AG04449 (cell line): ENCODE measurements at regions not wholly inside any gene's neighbourhood (a gene's known extent, or its start where the extent isn't known, plus 50 kb on each side); places are given as distances from the start of the nearest gene placed in this dataset.

Source experiments
- CTCF ChIA-PET: fragments of 350-600 bp; formaldehyde crosslinking; extraction: SDS; loops from one replicate; lab custom pipeline; 2021; ENCODE audit warnings: antibody characterized with exemption; lab: Yijun Ruan, JAX
- POLR2A ChIA-PET: fragments of 400-600, 350-600 bp; formaldehyde crosslinking; extraction: SDS; loops from one replicate; lab custom pipeline; 2020; ENCODE audit warnings: antibody characterized with exemption, inconsistent platforms; lab: Yijun Ruan, JAX
- DNase-seq: peaks from one replicate; pipeline ENCODE4 v3.0.0-alpha.2; 2010; ENCODE audit warnings: low read depth, low spot score
- H3K4me3 ChIP-seq: 2 replicates; pipeline ENCODE4 v1.5.1; 2011; ENCODE audit warnings: low read depth, mild to moderate bottlenecking, control low read depth, low read length
- TF ChIP-seq, protein P1 (sequence below): IDR thresholded peaks from one replicate; pipeline ENCODE4 v1.5.1; 2011; ENCODE audit warnings: mild to moderate bottlenecking, moderate library complexity, low read length, control low read depth, inconsistent platforms; ENCODE audit not compliant: insufficient read depth; ENCODE audit errors: missing control alignments

- TF ChIP-seq, protein P1, sequence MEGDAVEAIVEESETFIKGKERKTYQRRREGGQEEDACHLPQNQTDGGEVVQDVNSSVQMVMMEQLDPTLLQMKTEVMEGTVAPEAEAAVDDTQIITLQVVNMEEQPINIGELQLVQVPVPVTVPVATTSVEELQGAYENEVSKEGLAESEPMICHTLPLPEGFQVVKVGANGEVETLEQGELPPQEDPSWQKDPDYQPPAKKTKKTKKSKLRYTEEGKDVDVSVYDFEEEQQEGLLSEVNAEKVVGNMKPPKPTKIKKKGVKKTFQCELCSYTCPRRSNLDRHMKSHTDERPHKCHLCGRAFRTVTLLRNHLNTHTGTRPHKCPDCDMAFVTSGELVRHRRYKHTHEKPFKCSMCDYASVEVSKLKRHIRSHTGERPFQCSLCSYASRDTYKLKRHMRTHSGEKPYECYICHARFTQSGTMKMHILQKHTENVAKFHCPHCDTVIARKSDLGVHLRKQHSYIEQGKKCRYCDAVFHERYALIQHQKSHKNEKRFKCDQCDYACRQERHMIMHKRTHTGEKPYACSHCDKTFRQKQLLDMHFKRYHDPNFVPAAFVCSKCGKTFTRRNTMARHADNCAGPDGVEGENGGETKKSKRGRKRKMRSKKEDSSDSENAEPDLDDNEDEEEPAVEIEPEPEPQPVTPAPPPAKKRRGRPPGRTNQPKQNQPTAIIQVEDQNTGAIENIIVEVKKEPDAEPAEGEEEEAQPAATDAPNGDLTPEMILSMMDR: no peak
- ChIA-PET POLR2A (no interaction called here), CTCF (no interaction called here)
- DNase-seq: no peak
- H3K4me3 ChIP-seq: no peak overlapping the region
These were observed 542.6 kb downstream of the CSNK1G3 start for GRCh38 chr5:124054564-124054963.

- TF ChIP-seq, protein P1: no peak
- H3K4me3 ChIP-seq: no peak overlapping the region
- ChIA-PET POLR2A (no interaction called here), CTCF (interaction anchor here (0.8 kb wide), 1 partner anchor 10 kb away, joined by 3 read pairs; no protein-coding TSS in a partner anchor)
- DNase-seq: no peak
These were observed 541.4 kb downstream of the CSNK1G3 start for GRCh38 chr5:124053340-124053739.

- CTCF ChIA-PET: no interaction called here
- POLR2A ChIA-PET: no interaction called here
- no peak overlapping the region for H3K4me3 ChIP-seq
- TF ChIP-seq, protein P1: no peak
- DNase-seq: no peak
These were observed 540.2 kb downstream of the CSNK1G3 start for GRCh38 chr5:124052201-124052600.

- ChIA-PET CTCF (no interaction called here), POLR2A (no interaction called here)
- TF ChIP-seq, protein P1: no peak
- no peak for DNase-seq
- no peak overlapping the region for H3K4me3 ChIP-seq
These were observed 538.3 kb downstream of the CSNK1G3 start for GRCh38 chr5:124050120-124050770.

DNA sequence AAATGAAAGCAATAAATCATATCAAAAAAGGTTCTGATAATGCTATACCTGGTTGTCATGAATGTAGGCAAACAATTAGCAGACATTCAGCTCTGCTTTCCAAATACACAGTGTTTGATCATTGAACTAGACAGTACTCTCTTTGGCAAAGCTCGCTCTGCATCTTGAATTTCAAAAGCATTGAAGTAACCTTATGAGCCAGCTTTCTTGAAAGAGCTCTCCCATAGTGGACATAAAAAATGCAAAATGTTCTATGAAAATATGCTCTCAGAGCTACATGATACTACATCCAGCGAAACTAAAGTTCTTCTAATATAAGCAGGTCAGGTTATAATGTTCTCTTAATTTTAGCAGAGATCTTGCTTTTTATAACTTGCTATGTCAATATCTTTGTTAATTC is 533.4 kb downstream of the CSNK1G3 start:
- TF ChIP-seq, protein P1: no peak
- DNase-seq: no peak
- ChIA-PET POLR2A (no interaction called here), CTCF (no interaction called here)
- H3K4me3 ChIP-seq: no peak overlapping the region

DNA sequence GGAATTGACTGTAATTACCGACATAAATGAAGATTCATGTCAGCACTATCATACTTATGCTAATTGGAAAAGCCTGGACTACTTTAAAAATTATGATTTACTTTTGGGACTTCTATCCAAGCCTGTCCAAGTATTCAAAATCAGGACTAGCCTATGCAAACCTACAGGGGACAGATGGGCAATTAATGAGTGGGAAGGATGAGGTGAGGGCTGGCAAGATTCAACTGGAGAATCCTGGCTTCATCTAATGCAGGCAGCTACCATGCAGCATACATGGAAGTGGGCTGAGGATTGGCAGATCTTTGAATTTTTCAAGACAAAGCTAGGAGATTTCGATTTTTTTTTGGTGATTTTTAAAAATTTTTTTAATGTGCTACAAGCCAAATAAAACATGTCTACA is 532.6 kb downstream of the CSNK1G3 start:
- no peak for DNase-seq
- H3K4me3 ChIP-seq: no peak overlapping the region
- POLR2A ChIA-PET: no interaction called here
- TF ChIP-seq, protein P1: no peak
- CTCF ChIA-PET: no interaction called here
